Brain microvascular endothelial cell (primary cell): ENCODE measurements at regions not wholly inside any gene's neighbourhood (a gene's known extent, or its start where the extent isn't known, plus 50 kb on each side); places are given as distances from the start of the nearest gene placed in this dataset.

ENCODE experiments used
- DNase-seq: peaks from one replicate; pipeline ENCODE4 v3.0.0-alpha.2; 2020
- H3K27ac ChIP-seq: fragments of 250-450 bp; sonication (Bioruptor Pico); 2 replicates; pipeline ENCODE4 v1.5.1; 2020; ENCODE audit warnings: mild to moderate bottlenecking, moderate library complexity
- H3K27me3 ChIP-seq: fragments of 250-450 bp; sonication (Bioruptor Pico); replicated peaks from 2 replicates; pipeline ENCODE4 v1.5.1; 2020; ENCODE audit warnings: mild to moderate bottlenecking
- H3K36me3 ChIP-seq: fragments of 250-450 bp; sonication (Bioruptor Pico); replicated peaks from 2 replicates; pipeline ENCODE4 v1.5.1; 2020; ENCODE audit warnings: mild to moderate bottlenecking
- H3K4me3 ChIP-seq: 2 replicates; pipeline ENCODE4 v1.5.1; 2011; ENCODE audit warnings: low read depth, mild to moderate bottlenecking, control low read depth, low read length, moderate library complexity
- in situ Hi-C: cut with HindIII; loops from 2 replicates; pipeline ENCODE4 v1.10.0; 2017; ENCODE audit warnings: low sequenced_read_pairs, low pct_ligation_motif_present
- TF ChIP-seq, protein P1 (sequence below): IDR thresholded peaks from 2 replicates; pipeline ENCODE4 v1.5.1; 2011; ENCODE audit warnings: low read depth, mild to moderate bottlenecking, moderate library complexity, low read length, control low read depth, inconsistent platforms; ENCODE audit errors: missing control alignments

- no peak for DNase-seq
- Histone ChIP-seq H3K27ac (no peak overlapping the region), H3K36me3 (no peaks in the 10 kb centered on the region), H3K4me3 (no peak overlapping the region), H3K27me3 (no peaks in the 10 kb centered on the region)
- in situ Hi-C loops, result loop anchor here (25.0 kb wide), 1 partner anchor 124 kb away; no protein-coding TSS in a partner anchor
- TF ChIP-seq, protein P1, sequence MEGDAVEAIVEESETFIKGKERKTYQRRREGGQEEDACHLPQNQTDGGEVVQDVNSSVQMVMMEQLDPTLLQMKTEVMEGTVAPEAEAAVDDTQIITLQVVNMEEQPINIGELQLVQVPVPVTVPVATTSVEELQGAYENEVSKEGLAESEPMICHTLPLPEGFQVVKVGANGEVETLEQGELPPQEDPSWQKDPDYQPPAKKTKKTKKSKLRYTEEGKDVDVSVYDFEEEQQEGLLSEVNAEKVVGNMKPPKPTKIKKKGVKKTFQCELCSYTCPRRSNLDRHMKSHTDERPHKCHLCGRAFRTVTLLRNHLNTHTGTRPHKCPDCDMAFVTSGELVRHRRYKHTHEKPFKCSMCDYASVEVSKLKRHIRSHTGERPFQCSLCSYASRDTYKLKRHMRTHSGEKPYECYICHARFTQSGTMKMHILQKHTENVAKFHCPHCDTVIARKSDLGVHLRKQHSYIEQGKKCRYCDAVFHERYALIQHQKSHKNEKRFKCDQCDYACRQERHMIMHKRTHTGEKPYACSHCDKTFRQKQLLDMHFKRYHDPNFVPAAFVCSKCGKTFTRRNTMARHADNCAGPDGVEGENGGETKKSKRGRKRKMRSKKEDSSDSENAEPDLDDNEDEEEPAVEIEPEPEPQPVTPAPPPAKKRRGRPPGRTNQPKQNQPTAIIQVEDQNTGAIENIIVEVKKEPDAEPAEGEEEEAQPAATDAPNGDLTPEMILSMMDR, result no peak
Observed at GRCh38 chr4:74660866-74661265, 133.5 kb downstream of the BTC start.

- in situ Hi-C loops, result loop anchor here (25.0 kb wide), 1 partner anchor 124 kb away; no protein-coding TSS in a partner anchor
- TF ChIP-seq, protein P1, result no peak
- Histone ChIP-seq H3K27ac (peak overlapping the region; percentile 8), H3K27me3 (no peaks in the 10 kb centered on the region), H3K4me3 (no peak overlapping the region), H3K36me3 (no peaks in the 10 kb centered on the region)
- DNase-seq, result peak; percentile 8
Observed at GRCh38 chr4:74661427-74662201, 132.7 kb downstream of the BTC start.

GRCh38 chr4:74663631-74664030 is 130.7 kb downstream of the BTC start:
- Histone ChIP-seq H3K27ac (no peak overlapping the region), H3K27me3 (no peaks in the 10 kb centered on the region), H3K36me3 (no peaks in the 10 kb centered on the region), H3K4me3 (no peak overlapping the region)
- in situ Hi-C loops, result loop anchor here (25.0 kb wide), 1 partner anchor 126 kb away; no protein-coding TSS in a partner anchor
- no peak for DNase-seq
- TF ChIP-seq, protein P1, result no peak

DNA sequence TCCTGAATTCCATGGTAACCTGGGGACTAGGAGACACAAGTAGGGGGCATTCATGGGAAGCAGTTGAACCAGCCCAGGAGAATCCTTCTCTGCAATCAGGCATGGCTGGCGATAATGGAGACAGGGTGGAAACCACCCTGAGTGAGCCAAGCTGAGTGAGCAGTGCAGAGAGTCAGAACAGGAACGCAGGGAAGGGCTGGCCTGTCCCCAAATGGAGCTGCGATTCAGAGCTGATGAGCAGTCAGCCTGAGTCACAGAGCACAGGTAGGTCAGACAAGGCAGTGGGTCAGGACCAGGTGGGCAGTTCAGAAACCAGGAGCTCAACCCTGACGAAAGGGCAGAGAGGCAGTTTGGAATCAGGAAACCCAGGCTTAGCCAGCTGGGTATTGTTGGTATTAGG is 129.0 kb downstream of the BTC start:
- H3K27ac ChIP-seq, result no peak overlapping the region
- no peaks in the 10 kb centered on the region for H3K36me3 ChIP-seq
- TF ChIP-seq, protein P1, result no peak
- no peaks in the 10 kb centered on the region for H3K27me3 ChIP-seq
- in situ Hi-C loops, result loop anchor here (25.0 kb wide), 1 partner anchor 128 kb away; no protein-coding TSS in a partner anchor
- no peak overlapping the region for H3K4me3 ChIP-seq
- no peak for DNase-seq

- TF ChIP-seq, protein P1, result no peak
Observed at GRCh38 chr4:74665876-74666275, 128.4 kb downstream of the BTC start.

GRCh38 chr4:74667438-74667837 is 126.9 kb downstream of the BTC start:
- no peaks in the 10 kb centered on the region for H3K27me3 ChIP-seq
- no peaks in the 10 kb centered on the region for H3K36me3 ChIP-seq
- TF ChIP-seq, protein P1, result no peak
- no peak overlapping the region for H3K4me3 ChIP-seq
- DNase-seq, result no peak
- in situ Hi-C loops, result loop anchor here (25.0 kb wide), 1 partner anchor 130 kb away; no protein-coding TSS in a partner anchor
- H3K27ac ChIP-seq, result no peak overlapping the region

More at GRCh38 chr4:74665876-74666275, 128.4 kb downstream of the BTC start:
- in situ Hi-C loops, result loop anchor here (25.0 kb wide), 1 partner anchor 129 kb away; no protein-coding TSS in a partner anchor
- no peaks in the 10 kb centered on the region for H3K36me3 ChIP-seq
- H3K27ac ChIP-seq, result no peak overlapping the region
- H3K4me3 ChIP-seq, result no peak overlapping the region
- no peak for DNase-seq
- no peaks in the 10 kb centered on the region for H3K27me3 ChIP-seq
